ENCODE measurements at regions not wholly inside any gene's neighbourhood (a gene's known extent, or its start where the extent isn't known, plus 50 kb on each side); places are given as distances from the start of the nearest gene placed in this dataset.

GRCh38 chr5:88144219-88145001, 124.2 kb downstream of the TMEM161B start:
- no peak for DNase-seq (ENCODE audit: low read depth)

GRCh38 chr5:88143693-88144218, 124.9 kb downstream of the TMEM161B start:
- no peak for DNase-seq (ENCODE audit: low read depth)

GRCh38 chr5:88142886-88143692, 125.6 kb downstream of the TMEM161B start:
- DNase-seq (ENCODE audit: low read depth), result no peak

GRCh38 chr5:88142636-88142885, 126.1 kb downstream of the TMEM161B start:
- DNase-seq (ENCODE audit: low read depth), result no peak

DNA sequence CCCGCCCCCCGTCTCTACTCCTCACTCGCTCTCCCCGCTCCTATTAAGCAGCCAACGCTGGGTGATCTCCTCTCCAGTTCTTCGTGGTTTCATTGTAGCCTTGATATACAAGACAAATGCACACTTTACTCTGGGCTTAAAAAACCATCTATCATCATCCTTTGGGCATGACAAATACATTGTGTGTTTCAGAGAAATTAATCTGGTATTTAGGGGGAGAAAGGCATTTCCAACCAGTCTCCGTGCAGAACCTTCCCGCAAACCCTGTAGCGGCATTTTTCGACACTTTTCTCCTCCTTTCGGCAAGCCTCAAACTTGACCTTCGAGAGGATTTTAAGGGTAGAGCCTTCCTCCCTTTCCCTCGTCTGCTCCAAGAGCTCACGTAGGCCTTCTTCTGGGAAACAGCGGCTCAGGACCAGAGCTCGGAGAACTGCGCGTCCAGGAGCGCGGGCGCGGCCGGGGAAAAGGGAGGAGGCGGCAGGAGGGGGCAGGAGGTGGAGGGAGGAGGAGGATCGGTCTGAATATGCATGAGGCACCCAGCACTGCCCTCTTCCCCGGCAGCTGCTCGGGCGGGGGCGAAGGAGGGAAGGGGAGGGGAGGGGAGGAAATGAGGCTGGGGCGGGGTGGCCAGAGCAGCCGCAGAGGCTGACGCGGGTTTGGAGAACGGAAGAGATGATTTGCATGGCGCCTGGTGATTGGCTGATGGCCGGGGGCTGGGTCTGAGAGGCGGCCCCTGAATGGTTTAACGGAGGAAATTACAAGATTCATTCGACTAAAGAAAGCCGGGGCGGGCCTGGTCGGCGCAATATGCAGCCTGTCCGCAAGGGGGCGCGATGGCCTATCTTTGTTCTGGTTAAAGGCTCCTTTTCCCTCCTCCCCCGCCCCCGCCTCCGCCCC, 127.5 kb downstream of the TMEM161B start:
- DNase-seq (ENCODE audit: low read depth), result peak; percentile 90

- DNase-seq (ENCODE audit: low read depth), result no peak
Observed at GRCh38 chr5:88140396-88140855, 128.2 kb downstream of the TMEM161B start.

DNA sequence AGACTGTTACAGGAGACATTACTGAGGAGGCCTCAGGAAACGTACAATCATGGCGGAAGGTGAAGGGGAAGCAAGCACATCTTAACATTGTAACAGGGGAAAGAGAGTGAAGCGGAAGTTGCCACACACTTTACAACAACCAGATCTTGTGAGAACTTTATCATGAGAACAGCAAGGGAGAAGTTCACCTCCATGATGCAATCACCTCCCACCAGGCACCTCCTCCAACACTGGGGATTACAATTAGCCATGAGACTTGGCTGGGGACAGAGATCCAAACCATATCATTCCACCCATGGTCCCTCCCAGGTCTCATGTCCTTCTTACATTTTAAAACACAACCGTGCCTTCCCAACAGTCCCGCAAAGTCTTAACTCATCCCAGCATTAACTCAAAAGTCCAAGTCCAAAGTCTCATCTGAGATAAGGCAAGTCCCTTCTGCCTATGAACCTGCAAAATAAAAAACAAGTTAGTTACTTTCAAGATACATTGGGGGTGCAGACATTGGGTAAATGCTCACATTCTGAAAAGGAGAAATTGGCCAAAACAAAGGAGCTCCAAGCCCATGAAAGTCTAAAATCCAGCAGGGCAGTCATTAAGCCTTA, 138.3 kb downstream of the TMEM161B start:
- no peak for DNase-seq (ENCODE audit: low read depth)

GRCh38 chr5:88128813-88129212, 139.8 kb downstream of the TMEM161B start:
- DNase-seq (ENCODE audit: low read depth), result no peak

- no peak for DNase-seq (ENCODE audit: low read depth)
Observed at GRCh38 chr5:88119535-88120125, 149.0 kb downstream of the TMEM161B start.

DNA sequence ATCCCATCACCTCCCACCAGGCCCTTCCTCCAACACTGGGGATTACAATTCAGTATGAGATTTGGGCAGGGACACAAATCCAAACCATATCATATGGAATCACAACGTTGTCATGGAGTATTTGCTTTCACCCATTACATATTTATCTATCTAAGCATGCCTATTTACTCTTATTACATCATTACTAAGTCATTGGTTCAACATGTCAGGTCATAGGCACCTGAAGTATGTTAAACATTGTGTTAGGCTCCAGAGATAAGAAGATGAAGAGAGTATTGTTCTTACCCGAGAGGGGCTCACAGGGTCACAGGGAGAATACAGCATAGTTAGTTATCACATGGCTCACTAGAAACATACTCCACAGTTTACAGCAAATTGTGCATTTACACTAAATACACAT, 150.5 kb downstream of the TMEM161B start:
- no peak for DNase-seq (ENCODE audit: low read depth)

DNA sequence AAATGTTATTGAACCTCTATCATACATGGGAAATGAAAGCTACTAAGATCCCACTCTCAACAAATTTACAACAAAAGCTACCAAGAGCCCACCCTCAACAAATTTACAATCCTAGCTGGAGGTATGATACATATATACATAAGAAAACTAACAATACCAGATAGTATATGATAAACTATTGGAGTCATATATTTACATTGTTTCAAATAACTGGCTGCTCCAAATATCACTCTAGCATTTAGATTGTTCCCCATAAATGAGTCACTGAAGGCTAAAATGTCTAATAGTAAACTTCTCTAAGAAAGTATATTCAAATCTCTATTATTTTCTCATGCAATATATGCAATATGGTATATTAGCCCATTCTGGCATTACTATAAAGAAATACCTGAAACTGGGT, 151.1 kb downstream of the TMEM161B start:
- no peak for DNase-seq (ENCODE audit: low read depth)

- DNase-seq (ENCODE audit: low read depth), result no peak
Observed at GRCh38 chr5:88116396-88116795, 152.2 kb downstream of the TMEM161B start.

DNA sequence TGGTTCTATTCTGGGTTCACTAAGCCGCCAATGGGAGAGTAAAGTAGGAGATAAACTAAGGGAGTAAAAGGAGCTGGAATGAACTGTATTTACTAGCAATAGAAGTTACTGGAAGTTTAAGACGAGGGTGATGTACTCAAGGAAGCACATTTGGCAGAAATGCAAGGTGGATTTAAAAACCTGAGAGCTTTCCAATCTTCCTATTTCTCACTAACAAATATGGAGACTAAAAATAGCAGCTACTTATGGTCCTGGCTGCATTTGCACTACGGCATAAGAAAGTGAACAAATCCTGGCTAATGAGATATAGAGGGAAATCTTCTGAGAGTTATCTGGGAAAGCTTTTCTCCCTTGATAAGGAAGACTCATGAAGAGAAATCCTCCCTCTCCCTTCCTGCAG, 153.4 kb downstream of the TMEM161B start:
- no peak for DNase-seq (ENCODE audit: low read depth)

DNA sequence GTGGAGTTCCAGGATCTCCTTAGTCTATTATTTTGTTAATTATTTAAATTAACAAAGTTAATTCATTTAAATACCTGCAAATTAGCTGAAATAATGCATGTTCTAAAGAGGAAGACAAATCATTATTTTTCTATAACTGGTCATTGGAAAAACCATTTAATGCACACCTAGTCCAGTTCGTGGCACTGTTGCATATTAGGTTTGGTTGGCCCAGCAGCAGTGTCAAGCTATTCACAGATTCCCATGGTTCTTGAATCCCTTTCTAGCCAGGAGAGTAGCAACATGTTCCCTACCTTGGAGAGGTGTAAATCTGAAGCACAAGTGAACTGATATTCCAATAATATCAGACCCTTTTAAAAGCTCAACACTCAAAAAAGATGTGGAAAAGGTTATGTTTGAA, 155.2 kb downstream of the TMEM161B start:
- no peak for DNase-seq (ENCODE audit: low read depth)

DNA sequence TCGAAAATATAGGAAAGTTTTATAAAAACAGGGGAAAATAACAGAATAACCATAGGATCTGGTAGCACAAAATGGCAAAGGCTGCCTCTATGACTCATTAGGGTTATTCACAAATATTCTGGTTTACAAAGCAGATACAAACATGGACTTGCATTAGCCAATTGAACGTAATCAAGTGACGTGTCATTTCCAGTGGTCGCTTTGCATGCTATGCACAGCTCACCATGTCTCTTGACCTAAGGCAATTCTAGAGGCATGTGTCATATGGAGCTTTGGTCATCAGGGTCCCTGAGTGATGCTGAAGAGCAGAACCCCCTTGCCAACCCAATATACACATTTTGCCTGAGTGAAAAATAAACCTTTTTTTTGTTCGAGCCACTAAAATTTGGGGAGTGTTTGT, 158.8 kb downstream of the TMEM161B start:
- DNase-seq (ENCODE audit: low read depth), result no peak

- DNase-seq (ENCODE audit: low read depth), result no peak
Observed at GRCh38 chr5:88108490-88109279, 160.0 kb downstream of the TMEM161B start.

DNA sequence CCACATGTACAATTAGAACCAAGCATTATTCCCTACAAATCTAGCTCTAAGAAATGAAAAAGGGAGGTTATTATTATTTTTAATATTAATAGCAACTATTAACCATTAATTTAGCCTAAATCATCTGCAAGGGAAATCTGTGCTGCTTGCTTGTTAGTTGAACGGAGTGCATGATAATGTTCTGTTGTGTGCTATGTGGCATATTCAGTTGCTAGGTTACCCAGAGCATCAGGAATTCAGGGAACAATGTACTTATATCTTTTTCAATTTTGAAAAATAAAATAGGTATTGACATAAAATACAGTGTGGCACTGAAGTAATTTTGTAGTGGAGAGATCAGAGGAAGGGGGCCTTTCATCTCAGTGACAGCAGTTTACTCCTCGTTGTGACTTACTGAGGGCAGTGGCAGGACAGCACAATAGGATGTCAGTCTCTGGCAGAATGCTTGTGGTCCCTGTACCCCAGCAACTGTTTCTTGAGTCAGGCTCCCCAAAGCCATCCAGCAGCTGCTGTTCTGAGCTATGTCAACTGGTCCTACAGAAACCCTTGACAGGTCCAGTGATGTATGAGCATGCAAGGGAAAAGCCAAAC, 173.6 kb downstream of the TMEM161B start:
- DNase-seq (ENCODE audit: low read depth), result no peak

DNA sequence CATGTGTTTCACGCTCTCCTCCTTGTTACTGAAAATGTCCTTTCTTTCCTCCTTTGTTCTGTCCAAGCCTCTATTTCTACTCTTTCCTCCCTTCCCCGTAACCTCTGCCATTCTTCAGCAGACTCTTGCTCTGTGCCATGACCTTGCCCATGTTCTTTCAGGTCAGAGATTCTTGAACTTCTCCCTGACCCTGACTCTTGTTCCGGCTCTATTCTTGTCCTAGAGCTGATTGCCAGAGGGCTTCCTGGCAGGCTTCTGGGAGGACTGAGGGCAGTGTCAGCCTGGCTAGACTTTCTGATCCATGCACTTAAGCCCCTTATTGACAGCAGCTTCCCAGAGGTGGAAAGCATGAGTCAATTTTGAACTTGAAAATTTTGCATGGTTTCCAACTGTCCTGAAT, 174.2 kb downstream of the TMEM161B start:
- DNase-seq (ENCODE audit: low read depth), result no peak

- no peak for DNase-seq (ENCODE audit: low read depth)
Observed at GRCh38 chr5:88093765-88094164, 174.9 kb downstream of the TMEM161B start.

- no peak for DNase-seq (ENCODE audit: low read depth)
Observed at GRCh38 chr5:88092958-88093605, 175.6 kb downstream of the TMEM161B start.

Measured in fibroblast of the conjunctiva (primary cell).